ENCODE measurements at regions not wholly inside any gene's neighbourhood (a gene's known extent, or its start where the extent isn't known, plus 50 kb on each side); places are given as distances from the start of the nearest gene placed in this dataset.

DNA sequence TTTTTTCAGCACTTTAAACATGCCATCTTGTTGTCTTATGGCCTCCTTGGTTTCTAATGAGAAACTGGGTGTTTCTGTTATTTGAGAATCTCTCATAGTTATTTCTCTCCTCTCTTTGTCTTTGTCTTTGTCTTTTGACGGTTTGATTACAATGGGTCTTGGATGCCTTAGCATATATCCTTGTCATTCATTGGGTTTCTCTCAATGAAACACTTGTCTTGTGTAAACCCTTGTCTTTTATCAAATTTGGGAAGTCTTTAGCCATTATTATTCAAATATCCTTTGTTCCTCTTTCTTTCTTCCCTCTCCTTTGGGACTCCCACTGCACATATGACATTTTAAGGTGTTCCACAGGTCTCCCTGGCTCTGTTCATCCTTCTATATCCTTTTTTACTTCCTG lies 373.5 kb upstream of the TBX3 start:
- CTCF ChIA-PET (ENCODE audit: low intra/inter-chr PET ratio): no interaction called here
- H3K9me3 ChIP-seq (replicated peaks; ENCODE audit: control insufficient read depth, insufficient read depth, low read depth, low read length): no peaks in the 10 kb centered on the region
- H3K9me1 ChIP-seq (ENCODE audit: control insufficient read depth, insufficient read depth, low read length): no peaks in the 10 kb centered on the region
- no peak overlapping the region for H3K27ac ChIP-seq (ENCODE audit: extremely low read depth, low read depth, low read length)
- WGBS (ENCODE audit: insufficient coverage, low coverage, missing lambda C conversion rate): 0% methylated on average over 1 of the region's 1 CpG
- no peaks in the 10 kb centered on the region for H3K27me3 ChIP-seq (ENCODE audit: control insufficient read depth in 2 of 2, insufficient read depth in 2 of 2, low read length in 2 of 2)
- H3K9ac ChIP-seq (ENCODE audit: insufficient read depth in 1 of 2, low read depth in 2 of 2, low read length in 2 of 2): no peak overlapping the region
- H3K4me2 ChIP-seq (ENCODE audit: insufficient read depth, low read length): no peak overlapping the region
- H3K4me3 ChIP-seq: no peak overlapping the region
- in situ Hi-C loops (cut with MboI): no loop called here
- H3K79me2 ChIP-seq (ENCODE audit: control insufficient read depth, insufficient read depth, low read length): no peaks in the 10 kb centered on the region
- FAIRE-seq: no peak
- BruUV-seq (replicated peaks): no TSS peak
- no peaks in the 10 kb centered on the region for H3K4me1 ChIP-seq (replicated peaks in 1 of 2; ENCODE audit: control insufficient read depth in 2 of 2, insufficient read depth in 2 of 2, low read length in 2 of 2)
- no peak for DNase-seq (ENCODE audit: extremely low read depth in 1 of 4, low spot score in 3 of 4)
- intact Hi-C loops (cut with micrococcal nuclease): no loop called here
- no peak for ATAC-seq
- H2AFZ ChIP-seq (ENCODE audit: low read depth, low read length): no peak overlapping the region
- no peaks in the 10 kb centered on the region for H3K36me3 ChIP-seq (ENCODE audit: control insufficient read depth, insufficient read depth, low read length)
- POLR2A ChIA-PET: no interaction called here
- H4K20me1 ChIP-seq (replicated peaks; ENCODE audit: control insufficient read depth, insufficient read depth, low read length): no peaks in the 10 kb centered on the region
- no peak for TF ChIP-seq NFXL1 (CRISPR knock-in tag; IDR thresholded peaks at IDR 0.05)
- no peak for TF ChIP-seq ZNF586 (CRISPR knock-in tag; conservative IDR thresholded peaks at IDR 0.05)
- TF ChIP-seq, protein P1, sequence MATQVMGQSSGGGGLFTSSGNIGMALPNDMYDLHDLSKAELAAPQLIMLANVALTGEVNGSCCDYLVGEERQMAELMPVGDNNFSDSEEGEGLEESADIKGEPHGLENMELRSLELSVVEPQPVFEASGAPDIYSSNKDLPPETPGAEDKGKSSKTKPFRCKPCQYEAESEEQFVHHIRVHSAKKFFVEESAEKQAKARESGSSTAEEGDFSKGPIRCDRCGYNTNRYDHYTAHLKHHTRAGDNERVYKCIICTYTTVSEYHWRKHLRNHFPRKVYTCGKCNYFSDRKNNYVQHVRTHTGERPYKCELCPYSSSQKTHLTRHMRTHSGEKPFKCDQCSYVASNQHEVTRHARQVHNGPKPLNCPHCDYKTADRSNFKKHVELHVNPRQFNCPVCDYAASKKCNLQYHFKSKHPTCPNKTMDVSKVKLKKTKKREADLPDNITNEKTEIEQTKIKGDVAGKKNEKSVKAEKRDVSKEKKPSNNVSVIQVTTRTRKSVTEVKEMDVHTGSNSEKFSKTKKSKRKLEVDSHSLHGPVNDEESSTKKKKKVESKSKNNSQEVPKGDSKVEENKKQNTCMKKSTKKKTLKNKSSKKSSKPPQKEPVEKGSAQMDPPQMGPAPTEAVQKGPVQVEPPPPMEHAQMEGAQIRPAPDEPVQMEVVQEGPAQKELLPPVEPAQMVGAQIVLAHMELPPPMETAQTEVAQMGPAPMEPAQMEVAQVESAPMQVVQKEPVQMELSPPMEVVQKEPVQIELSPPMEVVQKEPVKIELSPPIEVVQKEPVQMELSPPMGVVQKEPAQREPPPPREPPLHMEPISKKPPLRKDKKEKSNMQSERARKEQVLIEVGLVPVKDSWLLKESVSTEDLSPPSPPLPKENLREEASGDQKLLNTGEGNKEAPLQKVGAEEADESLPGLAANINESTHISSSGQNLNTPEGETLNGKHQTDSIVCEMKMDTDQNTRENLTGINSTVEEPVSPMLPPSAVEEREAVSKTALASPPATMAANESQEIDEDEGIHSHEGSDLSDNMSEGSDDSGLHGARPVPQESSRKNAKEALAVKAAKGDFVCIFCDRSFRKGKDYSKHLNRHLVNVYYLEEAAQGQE (IDR thresholded peaks at IDR 0.05; ENCODE audit: borderline replicate concordance): no peak
- TF ChIP-seq, protein P1 (CRISPR knock-in tag; IDR thresholded peaks at IDR 0.05; ENCODE audit: low read depth): no peak
- TF ChIP-seq E4F1 (CRISPR knock-in tag; IDR thresholded peaks at IDR 0.05; ENCODE audit: borderline replicate concordance): no peak
- no peak for TF ChIP-seq ETV5 (CRISPR knock-in tag; IDR thresholded peaks at IDR 0.05; ENCODE audit: low read depth)
- TF ChIP-seq ZNF444 (CRISPR knock-in tag; IDR thresholded peaks at IDR 0.05): no peak
- TF ChIP-seq PHF20 (IDR thresholded peaks at IDR 0.05; ENCODE audit: partially characterized antibody): no peak
- no peak for TF ChIP-seq ZNF583 (CRISPR knock-in tag; IDR thresholded peaks at IDR 0.05)
- no peak for TF ChIP-seq DPF2 (IDR thresholded peaks at IDR 0.05)

Measured in K562 (cell line).